Testis (tissue), 2 donors: ENCODE measurements at regions not wholly inside any gene's neighbourhood (a gene's known extent, or its start where the extent isn't known, plus 50 kb on each side); places are given as distances from the start of the nearest gene placed in this dataset.

Experiments
- DNase-seq: peaks from one replicate; pipeline ENCODE4 v3.0.0-alpha.2; 2019
- H3K27ac ChIP-seq, 2 donors: fragments of 200-600 bp; sonication (generic); one replicate each; pipeline ENCODE4 v1.5.1; 2019
- H3K27me3 ChIP-seq: fragments of 200-600 bp; sonication (generic); one replicate; pipeline ENCODE4 v1.5.1; 2019
- H3K36me3 ChIP-seq: fragments of 200-600 bp; sonication (generic); one replicate; pipeline ENCODE4 v1.5.1; 2017; ENCODE audit warnings: low read depth; ENCODE audit errors: missing control alignments
- H3K4me1 ChIP-seq: fragments of 200-600 bp; sonication (generic); one replicate; pipeline ENCODE4 v1.5.1; 2019
- H3K4me3 ChIP-seq, 2 donors: fragments of 200-600 bp; sonication (generic); one replicate each; pipeline ENCODE4 v1.5.1; 2017 to 2019
- H3K9me3 ChIP-seq: fragments of 200-600 bp; sonication (generic); one replicate; pipeline ENCODE4 v1.5.1; 2017
- POLR2A ChIP-seq: fragments of 450-650 bp; IDR thresholded peaks from one replicate; pipeline ENCODE4 v1.6.1; 2017; ENCODE audit warnings: antibody characterized with exemption, mild to moderate bottlenecking, moderate library complexity
- WGBS, 2 donors: methylation state at CpG; one replicate each; pipeline ENCODE4 v1.1.5; 2018; 5-methylcytosine and 5-hydroxymethylcytosine counted together
- intact Hi-C: fragments of 100-400 bp; cut with DNase I; formaldehyde crosslinking; loops from one replicate; pipeline ENCODE4 v1.15.1; 2023; ENCODE audit warnings: low total_unique reads
- TF ChIP-seq, protein P1 (sequence below), 3 experiments: fragments of 450-650 bp in 2 of 3; fragments of 200-600 bp in 1 of 3; sonication (generic) in 1 of 3; IDR thresholded peaks; one replicate each; pipeline ENCODE4 v1.5.1; 2016 to 2019; ENCODE audit warnings: antibody characterized with exemption in 3 of 3, mild to moderate bottlenecking in 2 of 3, moderate library complexity in 1 of 3

DNA sequence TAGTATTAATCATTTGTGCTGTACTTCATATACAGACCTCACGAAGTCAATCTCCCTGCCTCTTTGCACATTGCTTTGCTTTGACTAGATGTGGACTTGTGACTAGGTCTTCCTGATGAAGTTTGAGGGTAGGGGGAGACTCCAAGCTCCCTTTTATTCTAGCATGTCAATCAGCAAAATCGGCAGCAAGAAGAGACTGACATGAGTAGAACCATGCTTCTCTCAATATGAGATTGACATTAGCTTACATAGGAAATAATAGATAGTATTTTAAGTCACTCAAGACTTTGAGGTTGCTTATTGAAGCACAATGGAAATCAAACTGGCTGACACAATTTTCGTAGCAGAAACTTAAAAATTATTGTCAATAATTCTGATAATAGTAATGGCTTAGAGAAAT lies 866.4 kb upstream of the ADAMTS5 start:
- WGBS, 2 donors: 62 to 74% methylated on average over 3 of the region's 3 CpGs
- no peaks in the 10 kb centered on the region for H3K9me3 ChIP-seq
- H3K4me1 ChIP-seq: no peaks in the 10 kb centered on the region
- TF ChIP-seq, protein P1, sequence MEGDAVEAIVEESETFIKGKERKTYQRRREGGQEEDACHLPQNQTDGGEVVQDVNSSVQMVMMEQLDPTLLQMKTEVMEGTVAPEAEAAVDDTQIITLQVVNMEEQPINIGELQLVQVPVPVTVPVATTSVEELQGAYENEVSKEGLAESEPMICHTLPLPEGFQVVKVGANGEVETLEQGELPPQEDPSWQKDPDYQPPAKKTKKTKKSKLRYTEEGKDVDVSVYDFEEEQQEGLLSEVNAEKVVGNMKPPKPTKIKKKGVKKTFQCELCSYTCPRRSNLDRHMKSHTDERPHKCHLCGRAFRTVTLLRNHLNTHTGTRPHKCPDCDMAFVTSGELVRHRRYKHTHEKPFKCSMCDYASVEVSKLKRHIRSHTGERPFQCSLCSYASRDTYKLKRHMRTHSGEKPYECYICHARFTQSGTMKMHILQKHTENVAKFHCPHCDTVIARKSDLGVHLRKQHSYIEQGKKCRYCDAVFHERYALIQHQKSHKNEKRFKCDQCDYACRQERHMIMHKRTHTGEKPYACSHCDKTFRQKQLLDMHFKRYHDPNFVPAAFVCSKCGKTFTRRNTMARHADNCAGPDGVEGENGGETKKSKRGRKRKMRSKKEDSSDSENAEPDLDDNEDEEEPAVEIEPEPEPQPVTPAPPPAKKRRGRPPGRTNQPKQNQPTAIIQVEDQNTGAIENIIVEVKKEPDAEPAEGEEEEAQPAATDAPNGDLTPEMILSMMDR (IDR thresholded peaks at IDR 0.05): no peak
- TF ChIP-seq POLR2A: no peak
- DNase-seq: no peak
- H3K36me3 ChIP-seq: no peaks in the 10 kb centered on the region
- H3K4me3 ChIP-seq: no peak overlapping the region
- no peak overlapping the region for H3K27ac ChIP-seq
- H3K27me3 ChIP-seq: no peaks in the 10 kb centered on the region
- intact Hi-C loops: no loop called here

- H3K4me3 ChIP-seq: no peak overlapping the region
- H3K9me3 ChIP-seq: no peaks in the 10 kb centered on the region
- no peak for DNase-seq
- no peak for TF ChIP-seq POLR2A
- TF ChIP-seq, protein P1 (IDR thresholded peaks at IDR 0.05): no peak
- no peaks in the 10 kb centered on the region for H3K27me3 ChIP-seq
- 77 to 78% methylated on average over 3 of the region's 3 CpGs for WGBS, 2 donors
- H3K4me1 ChIP-seq: no peaks in the 10 kb centered on the region
- H3K27ac ChIP-seq: no peak overlapping the region
- intact Hi-C loops: no loop called here
- no peaks in the 10 kb centered on the region for H3K36me3 ChIP-seq
Observed at GRCh38 chr21:27831816-27832569, 865.1 kb upstream of the ADAMTS5 start.

DNA sequence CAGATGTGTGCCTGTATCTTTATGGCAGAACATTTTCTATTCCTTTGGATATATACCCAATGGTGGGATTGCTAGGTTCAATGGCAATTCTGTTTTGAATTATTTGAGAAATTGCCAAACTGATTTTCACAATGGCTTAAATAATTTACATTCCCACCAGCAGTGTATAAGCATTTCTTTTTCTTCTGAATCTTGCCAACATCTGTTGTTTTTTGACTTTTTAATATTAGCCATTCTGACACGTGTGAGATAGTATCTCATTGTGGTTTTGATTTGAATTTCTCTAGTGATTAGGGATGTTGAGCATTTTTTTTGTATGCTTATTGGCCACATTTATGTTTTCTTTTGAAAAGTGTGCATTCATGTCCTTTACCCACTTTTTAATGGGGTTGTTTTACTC lies 864.3 kb upstream of the ADAMTS5 start:
- TF ChIP-seq, protein P1 (IDR thresholded peaks at IDR 0.05): no peak
- TF ChIP-seq POLR2A: no peak
- Histone ChIP-seq H3K27me3 (no peaks in the 10 kb centered on the region), H3K4me3 (no peak overlapping the region), H3K27ac (no peak overlapping the region), H3K9me3 (no peaks in the 10 kb centered on the region), H3K36me3 (no peaks in the 10 kb centered on the region), H3K4me1 (no peaks in the 10 kb centered on the region)
- intact Hi-C loops: no loop called here
- 33 to 59% methylated on average over 1 of the region's 1 CpG for WGBS, 2 donors
- no peak for DNase-seq

- Histone ChIP-seq H3K9me3 (no peaks in the 10 kb centered on the region), H3K36me3 (no peaks in the 10 kb centered on the region), H3K4me1 (no peaks in the 10 kb centered on the region), H3K27me3 (no peaks in the 10 kb centered on the region), H3K4me3 (no peak overlapping the region), H3K27ac (no peak overlapping the region)
- 71% methylated on average over 3 of the region's 3 CpGs for WGBS, 2 donors
- no peak for TF ChIP-seq POLR2A
- TF ChIP-seq, protein P1 (IDR thresholded peaks at IDR 0.05): no peak
- DNase-seq: no peak
- intact Hi-C loops: no loop called here
Observed at GRCh38 chr21:27827972-27828371, 861.1 kb upstream of the ADAMTS5 start.

DNA sequence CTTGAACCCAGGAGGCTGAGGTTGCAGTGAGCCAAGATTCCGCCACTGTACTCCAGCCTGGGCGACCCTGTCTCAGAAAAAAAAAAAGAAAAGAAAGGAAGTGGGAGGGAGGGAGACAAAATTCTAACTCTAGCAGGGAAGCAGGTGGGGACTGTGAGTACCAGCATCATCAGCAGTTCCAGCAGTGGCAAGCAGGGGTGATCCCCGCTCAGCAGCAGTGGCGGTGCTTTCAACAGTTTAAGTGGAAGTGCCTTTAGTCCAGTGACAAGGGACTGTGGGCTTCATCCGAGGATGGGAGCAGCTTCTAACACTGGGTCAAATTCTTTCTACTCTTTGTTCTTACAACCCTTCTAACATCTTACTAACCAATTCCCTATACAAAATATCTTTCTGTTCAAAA lies 858.1 kb upstream of the ADAMTS5 start:
- intact Hi-C loops: no loop called here
- H3K4me3 ChIP-seq: no peak overlapping the region
- DNase-seq: no peak
- WGBS, 2 donors: 85 to 88% methylated on average over 5 of the region's 5 CpGs
- no peak overlapping the region for H3K27ac ChIP-seq
- no peaks in the 10 kb centered on the region for H3K4me1 ChIP-seq
- TF ChIP-seq POLR2A: no peak
- H3K36me3 ChIP-seq: no peaks in the 10 kb centered on the region
- no peaks in the 10 kb centered on the region for H3K9me3 ChIP-seq
- no peaks in the 10 kb centered on the region for H3K27me3 ChIP-seq
